AG04449 (cell line): ENCODE measurements at regions not wholly inside any gene's neighbourhood (a gene's known extent, or its start where the extent isn't known, plus 50 kb on each side); places are given as distances from the start of the nearest gene placed in this dataset.

Experiments
- CTCF ChIA-PET: fragments of 350-600 bp; formaldehyde crosslinking; extraction: SDS; loops from one replicate; lab custom pipeline; 2021; ENCODE audit warnings: antibody characterized with exemption; lab: Yijun Ruan, JAX
- POLR2A ChIA-PET: fragments of 400-600, 350-600 bp; formaldehyde crosslinking; extraction: SDS; loops from one replicate; lab custom pipeline; 2020; ENCODE audit warnings: antibody characterized with exemption, inconsistent platforms; lab: Yijun Ruan, JAX
- DNase-seq: peaks from one replicate; pipeline ENCODE4 v3.0.0-alpha.2; 2010; ENCODE audit warnings: low read depth, low spot score
- H3K4me3 ChIP-seq: 2 replicates; pipeline ENCODE4 v1.5.1; 2011; ENCODE audit warnings: low read depth, mild to moderate bottlenecking, control low read depth, low read length
- CTCF ChIP-seq: IDR thresholded peaks from one replicate; pipeline ENCODE4 v1.5.1; 2011; ENCODE audit warnings: mild to moderate bottlenecking, moderate library complexity, low read length, control low read depth, inconsistent platforms; ENCODE audit not compliant: insufficient read depth; ENCODE audit errors: missing control alignments

- POLR2A ChIA-PET, result no interaction called here
- TF ChIP-seq CTCF, result no peak
- no peak overlapping the region for H3K4me3 ChIP-seq
- CTCF ChIA-PET, result no interaction called here
- no peak for DNase-seq
Measured at GRCh38 chr12:46437469-46437868, 64.9 kb upstream of the SLC38A2 start.

GRCh38 chr12:46436747-46437146 is 64.2 kb upstream of the SLC38A2 start:
- ChIA-PET POLR2A (no interaction called here), CTCF (no interaction called here)
- DNase-seq, result no peak
- no peak overlapping the region for H3K4me3 ChIP-seq
- TF ChIP-seq CTCF, result no peak

GRCh38 chr12:46435625-46436024 is 63.1 kb upstream of the SLC38A2 start:
- no peak for DNase-seq
- ChIA-PET CTCF (no interaction called here), POLR2A (no interaction called here)
- no peak overlapping the region for H3K4me3 ChIP-seq
- TF ChIP-seq CTCF, result no peak

GRCh38 chr12:46435029-46435428 is 62.5 kb upstream of the SLC38A2 start:
- CTCF ChIA-PET, result no interaction called here
- POLR2A ChIA-PET, result no interaction called here
- no peak for TF ChIP-seq CTCF
- H3K4me3 ChIP-seq, result no peak overlapping the region
- DNase-seq, result no peak

GRCh38 chr12:46433829-46434228 is 61.3 kb upstream of the SLC38A2 start:
- DNase-seq, result no peak
- H3K4me3 ChIP-seq, result no peak overlapping the region
- POLR2A ChIA-PET, result no interaction called here
- CTCF ChIA-PET, result no interaction called here
- no peak for TF ChIP-seq CTCF

GRCh38 chr12:46432325-46432724 is 59.8 kb upstream of the SLC38A2 start:
- ChIA-PET CTCF (no interaction called here), POLR2A (interaction anchor here (0.6 to 1.3 kb wide), 3 partner anchors 117 to 158 kb away, joined by 3 to 4 read pairs (median 3); no protein-coding TSS in a partner anchor)
- H3K4me3 ChIP-seq, result no peak overlapping the region
- DNase-seq, result no peak
- no peak for TF ChIP-seq CTCF
